ENCODE measurements at regions not wholly inside any gene's neighbourhood (a gene's known extent, or its start where the extent isn't known, plus 50 kb on each side); places are given as distances from the start of the nearest gene placed in this dataset.
"Not testable (repeated sequence)": the region's sequence is repeated elsewhere in the genome, so short reads cannot be mapped to it uniquely, and the experiment has no call there.

DNA sequence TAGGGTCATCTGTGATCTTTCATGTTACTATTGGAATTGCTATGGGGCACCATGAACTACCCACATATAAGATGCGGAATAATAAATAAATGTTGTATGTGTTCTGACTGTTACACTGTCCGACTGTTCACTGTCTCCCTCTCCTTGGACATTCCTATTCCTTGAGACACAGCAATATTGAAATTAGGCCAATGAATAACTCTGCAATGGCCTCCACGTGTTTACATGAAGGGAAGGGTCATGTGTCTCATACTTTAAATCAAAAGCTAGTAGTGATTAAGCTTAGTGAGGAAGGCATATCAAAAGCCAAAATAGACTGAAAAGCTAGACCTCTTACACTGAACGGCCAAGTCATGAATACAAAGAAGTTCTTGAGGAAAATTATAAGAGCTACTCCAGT lies 751.3 kb downstream of the SOCS6 start:
- Histone ChIP-seq H3K9me3 (no peaks in the 10 kb centered on the region), H3K36me3 (no peaks in the 10 kb centered on the region), H3K4me3 (no peak overlapping the region), H3K27me3 (no peaks in the 10 kb centered on the region), H3K27ac (no peak overlapping the region), H3K4me1 (no peaks in the 10 kb centered on the region)
- DNase-seq: no peak
- TF ChIP-seq, protein P1, sequence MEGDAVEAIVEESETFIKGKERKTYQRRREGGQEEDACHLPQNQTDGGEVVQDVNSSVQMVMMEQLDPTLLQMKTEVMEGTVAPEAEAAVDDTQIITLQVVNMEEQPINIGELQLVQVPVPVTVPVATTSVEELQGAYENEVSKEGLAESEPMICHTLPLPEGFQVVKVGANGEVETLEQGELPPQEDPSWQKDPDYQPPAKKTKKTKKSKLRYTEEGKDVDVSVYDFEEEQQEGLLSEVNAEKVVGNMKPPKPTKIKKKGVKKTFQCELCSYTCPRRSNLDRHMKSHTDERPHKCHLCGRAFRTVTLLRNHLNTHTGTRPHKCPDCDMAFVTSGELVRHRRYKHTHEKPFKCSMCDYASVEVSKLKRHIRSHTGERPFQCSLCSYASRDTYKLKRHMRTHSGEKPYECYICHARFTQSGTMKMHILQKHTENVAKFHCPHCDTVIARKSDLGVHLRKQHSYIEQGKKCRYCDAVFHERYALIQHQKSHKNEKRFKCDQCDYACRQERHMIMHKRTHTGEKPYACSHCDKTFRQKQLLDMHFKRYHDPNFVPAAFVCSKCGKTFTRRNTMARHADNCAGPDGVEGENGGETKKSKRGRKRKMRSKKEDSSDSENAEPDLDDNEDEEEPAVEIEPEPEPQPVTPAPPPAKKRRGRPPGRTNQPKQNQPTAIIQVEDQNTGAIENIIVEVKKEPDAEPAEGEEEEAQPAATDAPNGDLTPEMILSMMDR (IDR thresholded peaks at IDR 0.05): no peak
- intact Hi-C loops (cut with DNase I): no loop called here
- no peak for ATAC-seq

DNA sequence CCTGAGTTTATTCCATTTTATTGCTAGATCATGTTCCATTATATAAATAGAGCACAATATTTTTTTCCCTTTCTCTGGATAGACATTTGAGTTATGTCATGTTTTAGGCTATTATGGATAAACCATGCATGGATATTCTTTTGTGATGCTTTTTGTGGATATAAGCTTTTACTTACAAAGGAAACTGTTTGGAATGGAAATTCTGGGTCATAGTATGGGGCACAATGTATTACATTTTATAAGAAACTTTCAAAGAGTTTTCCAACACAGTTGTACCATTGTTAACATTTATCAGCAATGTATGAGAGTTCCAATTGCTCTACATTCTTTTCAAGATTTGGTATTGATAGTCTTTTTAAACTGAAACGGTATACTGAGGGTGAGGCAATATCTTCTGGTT lies 749.4 kb downstream of the SOCS6 start:
- DNase-seq (no peak), ATAC-seq (no peak)
- Histone ChIP-seq H3K27me3 (no peaks in the 10 kb centered on the region), H3K4me1 (no peaks in the 10 kb centered on the region), H3K9me3 (no peaks in the 10 kb centered on the region), H3K4me3 (no peak overlapping the region), H3K27ac (no peak overlapping the region), H3K36me3 (no peaks in the 10 kb centered on the region)
- intact Hi-C loops (cut with DNase I): no loop called here
- TF ChIP-seq, protein P1 (IDR thresholded peaks at IDR 0.05): no peak

DNA sequence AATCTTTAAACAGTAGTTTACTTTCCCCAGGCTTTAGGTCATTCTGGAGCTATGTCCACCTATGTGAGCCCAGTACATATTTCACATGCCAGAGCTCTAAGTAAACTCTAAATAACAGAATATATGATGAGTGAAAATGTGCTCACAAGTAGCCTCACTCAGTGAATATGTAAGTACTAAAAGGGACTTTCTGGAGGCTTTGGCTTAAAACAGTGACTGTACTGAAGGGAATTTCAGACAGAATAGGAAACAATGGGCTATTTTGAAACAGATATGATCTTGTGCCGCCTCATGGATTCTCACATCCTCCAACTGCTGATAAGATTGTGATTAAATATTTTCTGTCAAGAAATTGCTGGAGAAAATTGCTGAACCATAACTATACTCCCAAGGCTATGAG lies 747.9 kb downstream of the SOCS6 start:
- DNase-seq: no peak
- no peaks in the 10 kb centered on the region for H3K27me3 ChIP-seq
- H3K4me1 ChIP-seq: no peaks in the 10 kb centered on the region
- no peak for ATAC-seq
- H3K36me3 ChIP-seq: no peaks in the 10 kb centered on the region
- TF ChIP-seq, protein P1 (IDR thresholded peaks at IDR 0.05): no peak
- intact Hi-C loops (cut with DNase I): no loop called here
- peaks cover 0 to 3% of the 10 kb centered on the region in 2 donors for H3K9me3 ChIP-seq
- H3K4me3 ChIP-seq: no peak overlapping the region
- H3K27ac ChIP-seq: no peak overlapping the region

DNA sequence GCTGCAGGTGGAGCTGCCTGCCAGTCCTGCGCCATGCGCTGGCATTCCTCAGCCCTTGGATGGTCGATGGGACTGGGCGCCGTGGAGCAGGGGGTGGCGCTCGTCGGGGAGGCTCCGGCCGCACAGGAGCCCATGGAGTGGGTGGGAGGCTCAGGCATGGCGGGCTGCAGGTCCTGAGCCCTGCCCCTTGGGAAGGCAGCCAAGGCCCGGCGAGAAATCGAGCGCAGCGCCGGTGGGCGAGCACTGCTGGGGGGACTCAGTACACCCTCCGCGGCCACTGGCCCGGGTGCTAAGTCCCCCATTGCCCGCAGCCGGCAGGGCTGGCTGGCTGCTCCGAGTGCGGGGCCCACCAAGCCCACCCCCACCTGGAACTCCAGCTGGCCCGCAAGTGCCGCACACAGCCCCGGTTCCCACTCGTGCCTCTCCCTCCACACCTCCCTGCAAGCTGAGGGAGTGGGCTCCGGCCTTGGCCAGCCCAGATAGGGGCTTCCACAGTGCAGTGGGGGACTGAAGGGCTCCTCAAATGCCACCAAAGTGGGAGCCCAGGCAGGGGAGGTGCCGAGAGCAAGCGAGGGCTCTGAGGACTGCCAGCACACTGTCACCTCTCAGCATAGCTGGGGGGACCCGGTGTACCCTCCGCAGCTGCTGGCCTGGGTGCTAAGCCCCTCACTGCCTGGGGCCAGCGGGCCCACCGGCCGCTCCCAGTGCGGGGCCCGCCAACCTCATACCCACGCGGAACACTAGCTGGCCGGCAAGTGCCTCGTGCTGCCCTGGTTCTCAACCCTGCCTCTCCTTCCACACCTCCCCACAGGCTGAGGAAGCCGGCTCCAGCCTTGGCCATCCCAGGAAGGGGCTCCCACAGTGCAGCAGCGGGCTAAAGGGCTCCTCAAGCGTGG lies 742.7 kb downstream of the SOCS6 start:
- intact Hi-C loops (cut with DNase I): not testable (repeated sequence)

DNA sequence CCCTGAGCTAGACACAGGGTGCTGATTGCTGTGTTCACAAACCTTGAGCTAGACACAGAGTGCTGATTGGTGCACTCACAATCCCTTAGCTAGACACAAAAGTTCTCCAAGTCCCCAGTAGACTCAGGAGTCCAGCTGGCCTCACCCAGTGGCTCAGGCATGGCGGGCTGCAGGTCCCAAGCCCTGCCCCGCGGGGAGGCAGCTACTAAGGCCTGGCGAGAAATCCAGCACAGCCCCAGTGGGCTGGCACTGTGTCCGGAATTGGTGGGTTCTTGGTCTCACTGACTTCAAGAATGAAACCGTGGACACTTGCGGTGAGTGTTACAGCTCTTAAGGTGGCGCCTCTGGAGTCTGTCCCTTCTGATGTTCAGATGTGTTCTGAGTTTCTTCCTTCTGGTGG lies 741.2 kb downstream of the SOCS6 start:
- ATAC-seq; H3K36me3 ChIP-seq; H3K4me1 ChIP-seq; H3K27ac ChIP-seq; intact Hi-C loops (cut with DNase I); H3K4me3 ChIP-seq; H3K27me3 ChIP-seq: not testable (repeated sequence)
- peak in 1 of 4 donors; percentile 54 for DNase-seq
- H3K9me3 ChIP-seq: peaks cover 0 to 29% of the 10 kb centered on the region in 2 donors

More for the DNA sequence above, 742.7 kb downstream of the SOCS6 start:
- not testable (repeated sequence) for H3K27me3 ChIP-seq, H3K27ac ChIP-seq, H3K36me3 ChIP-seq, H3K4me1 ChIP-seq, H3K4me3 ChIP-seq, ATAC-seq
- peaks cover 0 to 27% of the 10 kb centered on the region in 2 donors for H3K9me3 ChIP-seq
- peak in 1 of 4 donors; percentile 58 for DNase-seq

DNA sequence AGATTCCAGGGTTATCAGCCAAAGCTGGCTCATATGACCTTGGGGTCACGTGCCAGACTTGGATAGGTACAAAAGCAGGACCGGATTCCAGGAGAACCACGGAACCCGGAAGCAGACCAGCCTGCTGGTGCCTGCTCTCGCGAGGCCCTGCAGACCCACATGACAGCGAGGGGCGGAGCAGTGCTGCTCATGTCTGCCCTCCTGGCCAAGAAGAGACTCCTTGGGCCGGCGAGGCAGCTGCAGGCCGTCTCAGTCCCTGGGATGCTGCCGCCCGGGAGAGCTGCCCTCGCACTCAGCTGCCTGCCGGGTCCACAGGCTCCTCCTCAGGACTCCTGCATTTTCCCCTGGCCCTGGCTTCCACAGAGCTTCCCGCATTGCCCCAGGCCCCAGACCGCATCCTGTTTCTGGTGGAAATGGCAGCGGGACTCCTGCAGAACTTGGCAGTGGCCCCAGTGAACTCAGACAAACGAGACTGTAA lies 739.5 kb downstream of the SOCS6 start:
- Histone ChIP-seq H3K4me1 (no peaks in the 10 kb centered on the region), H3K4me3 (no peak overlapping the region), H3K27ac (no peak overlapping the region), H3K36me3 (no peaks in the 10 kb centered on the region), H3K9me3 (peaks cover 0 to 31% of the 10 kb centered on the region in 2 donors), H3K27me3 (no peaks in the 10 kb centered on the region)
- peak in 1 of 4 donors; percentile 68 for DNase-seq
- intact Hi-C loops (cut with DNase I): no loop called here
- ATAC-seq: no peak
- TF ChIP-seq, protein P1 (IDR thresholded peaks at IDR 0.05): no peak

Measured in left lung (tissue), 4 donors.